K562 (cell line): ENCODE measurements at regions not wholly inside any gene's neighbourhood (a gene's known extent, or its start where the extent isn't known, plus 50 kb on each side); places are given as distances from the start of the nearest gene placed in this dataset.

Source experiments
- ATAC-seq: fragments of 200-7000 bp; cut with Tn5 transposase; 3 replicates; pipeline ENCODE4 v1.9.1; 2020; ENCODE audit warnings: moderate library complexity
- BruUV-seq: library from RNA; stranded (reverse); fragments of 400-500 nt; replicated peaks from 2 replicates; lab custom pipeline; 2021; lab: Mats Ljungman, UMichigan
- CTCF ChIA-PET: fragments of 300-600 bp; formaldehyde crosslinking; extraction: SDS; loops from one replicate; lab custom pipeline; 2021; ENCODE audit warnings: low intra/inter-chr PET ratio; lab: Yijun Ruan, JAX
- POLR2A ChIA-PET: fragments of 300-600, 350-650 bp; sonication (Branson Sonifier 250); formaldehyde crosslinking; extraction: SDS; loops from one replicate; lab custom pipeline; 2021; ENCODE audit warnings: antibody characterized with exemption, inconsistent platforms; lab: Yijun Ruan, JAX
- DNase-seq, 4 experiments: peaks; one replicate each; pipeline versions ENCODE4 v3.0.0 to v3.0.0-alpha.2; 2011 to 2018; ENCODE audit warnings: low spot score in 3 of 4, mixed read lengths in 3 of 4; ENCODE audit errors: extremely low read depth in 1 of 4
- FAIRE-seq: peaks from 2 replicates; lab custom pipeline; 2011; peaks lifted over from hg19 to GRCh38; lab: Jason Lieb, UNC
- H2AFZ ChIP-seq: 2 replicates; pipeline ENCODE4 v1.6.0; 2011; ENCODE audit warnings: low read depth, low read length, control low read depth, inconsistent platforms
- H3K27ac ChIP-seq: fragments of 200-600 bp; 3 replicates; pipeline ENCODE4 v1.8.0; 2011; ENCODE audit warnings: low read depth, mild to moderate bottlenecking, control low read depth, inconsistent platforms, low read length, moderate library complexity, mixed read lengths; ENCODE audit errors: extremely low read depth
- H3K27me3 ChIP-seq, 2 experiments: fragments of 300-600 bp in 1 of 2; 2 replicates in 1 of 2; 3 replicates in 1 of 2; pipeline versions ENCODE4 v1.6.0 to v1.8.0; 2011; ENCODE audit warnings: inconsistent platforms in 2 of 2, low read length in 2 of 2, mild to moderate bottlenecking in 1 of 2, mixed read lengths in 1 of 2, moderate library complexity in 1 of 2; ENCODE audit not compliant: control insufficient read depth in 2 of 2, insufficient read depth in 2 of 2
- H3K36me3 ChIP-seq: fragments of 300-600 bp; 3 replicates; pipeline ENCODE4 v1.8.0; 2011; ENCODE audit warnings: mild to moderate bottlenecking, low read length, inconsistent platforms; ENCODE audit not compliant: control insufficient read depth, insufficient read depth
- H3K4me1 ChIP-seq, 2 experiments: fragments of 200-600 bp in 1 of 2; replicated peaks in 1 of 2; 2 replicates in 1 of 2; 3 replicates in 1 of 2; pipeline versions ENCODE4 v1.5.1 to v1.8.0; 2011; ENCODE audit warnings: inconsistent platforms in 2 of 2, low read length in 2 of 2, mild to moderate bottlenecking in 1 of 2, mixed read lengths in 1 of 2, moderate library complexity in 1 of 2; ENCODE audit not compliant: control insufficient read depth in 2 of 2, insufficient read depth in 2 of 2
- H3K4me2 ChIP-seq: 2 replicates; pipeline ENCODE4 v1.6.1; 2011; ENCODE audit warnings: low read length, control low read depth, inconsistent platforms, mixed read lengths; ENCODE audit not compliant: insufficient read depth
- H3K4me3 ChIP-seq: fragments of 200-600 bp; sonication (generic), shearing (Covaris generic); 2 replicates; pipeline ENCODE4 v1.5.1; 2016; ENCODE audit warnings: control low read depth, inconsistent platforms
- H3K79me2 ChIP-seq: fragments of 200-600 bp; 3 replicates; pipeline ENCODE4 v1.8.0; 2011; ENCODE audit warnings: low read length, inconsistent platforms; ENCODE audit not compliant: control insufficient read depth, insufficient read depth
- H3K9ac ChIP-seq, 2 experiments: 2 replicates each; pipeline versions ENCODE4 v1.6.0 to v1.6.1; 2011; ENCODE audit warnings: low read depth in 2 of 2, low read length in 2 of 2, control low read depth in 1 of 2, inconsistent platforms in 1 of 2, mild to moderate bottlenecking in 1 of 2, mixed read lengths in 1 of 2; ENCODE audit not compliant: insufficient read depth in 1 of 2
- H3K9me1 ChIP-seq: one replicate; pipeline ENCODE4 v1.6.0; 2011; ENCODE audit warnings: inconsistent platforms, mild to moderate bottlenecking, low read length, moderate library complexity; ENCODE audit not compliant: control insufficient read depth, insufficient read depth
- H3K9me3 ChIP-seq: replicated peaks from 2 replicates; pipeline ENCODE4 v1.5.1; 2011; ENCODE audit warnings: low read depth, low read length, inconsistent platforms; ENCODE audit not compliant: control insufficient read depth, insufficient read depth
- H4K20me1 ChIP-seq: replicated peaks from 2 replicates; pipeline ENCODE4 v1.6.1; 2011; ENCODE audit warnings: low read length, inconsistent platforms, mixed read lengths; ENCODE audit not compliant: control insufficient read depth, insufficient read depth
- CBX1 ChIP-seq: sonication (generic); IDR thresholded peaks from 2 replicates; pipeline ENCODE4 v1.6.1; 2016; ENCODE audit warnings: antibody characterized with exemption, low read depth, mild to moderate bottlenecking
- CHD1 ChIP-seq: fragments of 200-600 bp; sonication (generic); IDR thresholded peaks from one replicate; pipeline ENCODE4 v1.6.1; 2012; ENCODE audit warnings: mild to moderate bottlenecking, moderate library complexity, low read length, inconsistent platforms
- DDX20 ChIP-seq: fragments of 450-650 bp; IDR thresholded peaks from 2 replicates; pipeline ENCODE4 v1.6.1; 2016; ENCODE audit warnings: missing genetic modification characterization, low read depth, mild to moderate bottlenecking, missing compliant biosample characterization, moderate library complexity
- EP300 ChIP-seq: IDR thresholded peaks from 2 replicates; pipeline ENCODE4 v1.6.1; 2012; ENCODE audit warnings: low read length, improper control_type of control experiment
- ETV5 ChIP-seq: sonication (generic); formaldehyde crosslinking; IDR thresholded peaks from 2 replicates; pipeline ENCODE4 v1.4.0; 2020; ENCODE audit warnings: low read depth, mild to moderate bottlenecking, missing genetic modification reagents
- FOXO4 ChIP-seq: fragments of 450-650 bp; formaldehyde crosslinking; IDR thresholded peaks from 2 replicates; pipeline ENCODE4 v1.4.0; 2020; ENCODE audit warnings: mild to moderate bottlenecking, moderate library complexity
- HDGF ChIP-seq: fragments of 450-650 bp; IDR thresholded peaks from 2 replicates; pipeline ENCODE4 v1.6.1; 2016
- HIVEP1 ChIP-seq: fragments of 250-450 bp; sonication (Bioruptor Pico); IDR thresholded peaks from 2 replicates; pipeline ENCODE4 v1.4.0; 2020; ENCODE audit warnings: mild to moderate bottlenecking
- MAFF ChIP-seq: IDR thresholded peaks from 2 replicates; pipeline ENCODE4 v1.6.1; 2012; ENCODE audit warnings: low read length, improper control_type of control experiment
- MYC ChIP-seq, 2 experiments: fragments of 250-450 bp in 1 of 2; sonication (Bioruptor Pico) in 1 of 2; IDR thresholded peaks; 2 replicates each; pipeline versions ENCODE4 v1.5.1 to v1.6.1; 2012 to 2021; ENCODE audit warnings: low read depth in 2 of 2, borderline replicate concordance in 1 of 2, improper control_type of control experiment in 1 of 2, low read length in 1 of 2, mild to moderate bottlenecking in 1 of 2, moderate library complexity in 1 of 2
- NFATC3 ChIP-seq: fragments of 450-650 bp; IDR thresholded peaks from 2 replicates; pipeline ENCODE4 v1.6.1; 2017; ENCODE audit warnings: mild to moderate bottlenecking
- NFYB ChIP-seq: IDR thresholded peaks from 2 replicates; pipeline ENCODE4 v1.6.1; 2011; ENCODE audit warnings: mild to moderate bottlenecking, moderate library complexity; ENCODE audit not compliant: insufficient read length; ENCODE audit errors: extremely low read depth
- POLR2H ChIP-seq: IDR thresholded peaks from 2 replicates; pipeline ENCODE4 v1.6.1; 2016; ENCODE audit warnings: missing genetic modification characterization, low read depth, mild to moderate bottlenecking, control low read depth, missing compliant biosample characterization, moderate library complexity
- POU5F1 ChIP-seq: fragments of 150-350 bp; IDR thresholded peaks from 2 replicates; pipeline ENCODE4 v1.6.1; 2014; ENCODE audit warnings: borderline replicate concordance, low read length, low read depth, mild to moderate bottlenecking; ENCODE audit not compliant: partially characterized antibody
- SRF ChIP-seq, 2 experiments: fragments of 250-450, 450-650 bp in 1 of 2; sonication (Bioruptor Pico) in 1 of 2; sonication (generic) in 1 of 2; formaldehyde crosslinking; IDR thresholded peaks; 2 replicates each; pipeline versions ENCODE4 v1.5.0 to v1.5.1; 2020 to 2022; ENCODE audit warnings: mild to moderate bottlenecking in 1 of 2, missing genetic modification reagents in 1 of 2
- TGIF2 ChIP-seq: sonication (generic); formaldehyde crosslinking; IDR thresholded peaks from 2 replicates; pipeline ENCODE4 v1.8.1; 2022; ENCODE audit warnings: mild to moderate bottlenecking, missing genetic modification reagents, moderate library complexity
- ZNF212 ChIP-seq: fragments of 450-650 bp; formaldehyde crosslinking; IDR thresholded peaks from 2 replicates; pipeline ENCODE4 v1.4.0; 2020; ENCODE audit warnings: mild to moderate bottlenecking
- ZNF324 ChIP-seq: fragments of 250-450 bp; sonication (Bioruptor Pico); IDR thresholded peaks from 2 replicates; pipeline ENCODE4 v1.4.0; 2020; ENCODE audit warnings: mild to moderate bottlenecking
- ZNF41 ChIP-seq: fragments of 250-450 bp; sonication (Bioruptor Pico); conservative IDR thresholded peaks from 2 replicates; pipeline ENCODE4 v1.4.0; 2020; ENCODE audit warnings: mild to moderate bottlenecking
- WGBS: fragments of 100-300 bp; shearing (Covaris generic); methylation state at CpG from one replicate; pipeline ENCODE4 v1.1.6; 2016; ENCODE audit warnings: low coverage, mixed read lengths; ENCODE audit not compliant: insufficient coverage; ENCODE audit errors: missing lambda C conversion rate; 5-methylcytosine and 5-hydroxymethylcytosine counted together
- in situ Hi-C: fragments of 300-500 bp; cut with MboI; formaldehyde crosslinking; loops from 4 replicates; pipeline ENCODE4 v1.15.0; 2018; ENCODE audit warnings: inconsistent platforms, mixed read lengths
- intact Hi-C: fragments of 100-400 bp; cut with micrococcal nuclease; formaldehyde crosslinking; loops from 2 replicates; pipeline ENCODE4 v1.14.2; 2022
- TF ChIP-seq, protein P1 (sequence below): IDR thresholded peaks from 2 replicates; pipeline ENCODE4 v1.6.1; 2014; ENCODE audit warnings: antibody characterized with exemption

- no peak overlapping the region for H3K4me2 ChIP-seq
- H2AFZ ChIP-seq, result no peak overlapping the region
- no peaks in the 10 kb centered on the region for H3K9me1 ChIP-seq
- no peak overlapping the region for H3K27ac ChIP-seq
- no TSS peak for BruUV-seq
- DNase-seq (no peak), FAIRE-seq (no peak), ATAC-seq (no peak)
- no peaks in the 10 kb centered on the region for H3K9me3 ChIP-seq
- TF ChIP-seq NFATC3 (no peak), ZNF41 (no peak), DDX20 (tag) (no peak), ZNF324 (CRISPR knock-in tag) (no peak), ZNF212 (CRISPR knock-in tag) (no peak), HDGF (no peak), POU5F1 (no peak), MAFF (no peak), CBX1 (no peak), HIVEP1 (CRISPR knock-in tag) (no peak), ETV5 (CRISPR knock-in tag) (no peak), EP300 (no peak), MYC (IDR thresholded peaks at IDR 0.05; ENCODE audit: low read depth, low read length) (no peak), MYC (CRISPR knock-in tag; IDR thresholded peaks at IDR 0.05; ENCODE audit: borderline replicate concordance, low read depth) (no peak), NFYB (no peak), FOXO4 (CRISPR knock-in tag) (no peak), CHD1 (no peak), SRF (CRISPR knock-in tag; IDR thresholded peaks at IDR 0.05) (no peak), POLR2H (tag) (no peak), TGIF2 (CRISPR knock-in tag) (no peak)
- TF ChIP-seq, protein P1, sequence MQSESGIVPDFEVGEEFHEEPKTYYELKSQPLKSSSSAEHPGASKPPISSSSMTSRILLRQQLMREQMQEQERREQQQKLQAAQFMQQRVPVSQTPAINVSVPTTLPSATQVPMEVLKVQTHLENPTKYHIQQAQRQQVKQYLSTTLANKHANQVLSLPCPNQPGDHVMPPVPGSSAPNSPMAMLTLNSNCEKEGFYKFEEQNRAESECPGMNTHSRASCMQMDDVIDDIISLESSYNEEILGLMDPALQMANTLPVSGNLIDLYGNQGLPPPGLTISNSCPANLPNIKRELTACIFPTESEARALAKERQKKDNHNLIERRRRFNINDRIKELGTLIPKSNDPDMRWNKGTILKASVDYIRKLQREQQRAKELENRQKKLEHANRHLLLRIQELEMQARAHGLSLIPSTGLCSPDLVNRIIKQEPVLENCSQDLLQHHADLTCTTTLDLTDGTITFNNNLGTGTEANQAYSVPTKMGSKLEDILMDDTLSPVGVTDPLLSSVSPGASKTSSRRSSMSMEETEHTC, result no peak
- H3K9ac ChIP-seq, result no peak overlapping the region
- in situ Hi-C loops (no loop called here), intact Hi-C loops (no loop called here)
- no peaks in the 10 kb centered on the region for H3K79me2 ChIP-seq
- H3K4me3 ChIP-seq, result no peak overlapping the region
- no peaks in the 10 kb centered on the region for H3K27me3 ChIP-seq
- ChIA-PET CTCF (no interaction called here), POLR2A (no interaction called here)
- no peaks in the 10 kb centered on the region for H3K36me3 ChIP-seq
- WGBS, result 0% methylated on average over 3 of the region's 3 CpGs
- H4K20me1 ChIP-seq, result no peaks in the 10 kb centered on the region
- no peaks in the 10 kb centered on the region for H3K4me1 ChIP-seq
Measured at GRCh38 chrX:149152941-149153340, 352.2 kb downstream of the IDS start.
